ENCODE measurements at regions not wholly inside any gene's neighbourhood (a gene's known extent, or its start where the extent isn't known, plus 50 kb on each side); places are given as distances from the start of the nearest gene placed in this dataset.

DNA sequence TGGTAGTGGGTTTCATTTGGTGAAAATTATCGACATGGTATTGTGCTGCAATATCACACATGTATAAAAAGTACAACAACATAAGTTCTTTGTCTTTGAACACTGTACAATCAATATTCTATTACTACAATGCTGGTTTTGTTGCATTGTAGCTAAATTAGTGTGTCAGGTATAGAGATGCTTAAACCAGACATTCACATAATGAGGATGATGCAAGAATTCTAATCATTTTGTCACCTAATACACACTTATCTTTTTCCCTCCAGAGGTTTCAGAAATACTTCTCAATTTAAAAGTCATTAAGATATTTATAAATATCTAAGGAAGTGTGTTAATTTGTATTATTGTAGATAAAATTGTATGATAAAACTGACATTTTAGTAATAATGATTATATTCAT, 174.8 kb upstream of the MAN1A1 start (continued):
- TF ChIP-seq, protein P1, sequence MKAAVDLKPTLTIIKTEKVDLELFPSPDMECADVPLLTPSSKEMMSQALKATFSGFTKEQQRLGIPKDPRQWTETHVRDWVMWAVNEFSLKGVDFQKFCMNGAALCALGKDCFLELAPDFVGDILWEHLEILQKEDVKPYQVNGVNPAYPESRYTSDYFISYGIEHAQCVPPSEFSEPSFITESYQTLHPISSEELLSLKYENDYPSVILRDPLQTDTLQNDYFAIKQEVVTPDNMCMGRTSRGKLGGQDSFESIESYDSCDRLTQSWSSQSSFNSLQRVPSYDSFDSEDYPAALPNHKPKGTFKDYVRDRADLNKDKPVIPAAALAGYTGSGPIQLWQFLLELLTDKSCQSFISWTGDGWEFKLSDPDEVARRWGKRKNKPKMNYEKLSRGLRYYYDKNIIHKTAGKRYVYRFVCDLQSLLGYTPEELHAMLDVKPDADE (conservative IDR thresholded peaks at IDR 0.05; ENCODE audit: control insufficient read depth, low read depth, low read length): no peak
- TF ChIP-seq, protein P2, sequence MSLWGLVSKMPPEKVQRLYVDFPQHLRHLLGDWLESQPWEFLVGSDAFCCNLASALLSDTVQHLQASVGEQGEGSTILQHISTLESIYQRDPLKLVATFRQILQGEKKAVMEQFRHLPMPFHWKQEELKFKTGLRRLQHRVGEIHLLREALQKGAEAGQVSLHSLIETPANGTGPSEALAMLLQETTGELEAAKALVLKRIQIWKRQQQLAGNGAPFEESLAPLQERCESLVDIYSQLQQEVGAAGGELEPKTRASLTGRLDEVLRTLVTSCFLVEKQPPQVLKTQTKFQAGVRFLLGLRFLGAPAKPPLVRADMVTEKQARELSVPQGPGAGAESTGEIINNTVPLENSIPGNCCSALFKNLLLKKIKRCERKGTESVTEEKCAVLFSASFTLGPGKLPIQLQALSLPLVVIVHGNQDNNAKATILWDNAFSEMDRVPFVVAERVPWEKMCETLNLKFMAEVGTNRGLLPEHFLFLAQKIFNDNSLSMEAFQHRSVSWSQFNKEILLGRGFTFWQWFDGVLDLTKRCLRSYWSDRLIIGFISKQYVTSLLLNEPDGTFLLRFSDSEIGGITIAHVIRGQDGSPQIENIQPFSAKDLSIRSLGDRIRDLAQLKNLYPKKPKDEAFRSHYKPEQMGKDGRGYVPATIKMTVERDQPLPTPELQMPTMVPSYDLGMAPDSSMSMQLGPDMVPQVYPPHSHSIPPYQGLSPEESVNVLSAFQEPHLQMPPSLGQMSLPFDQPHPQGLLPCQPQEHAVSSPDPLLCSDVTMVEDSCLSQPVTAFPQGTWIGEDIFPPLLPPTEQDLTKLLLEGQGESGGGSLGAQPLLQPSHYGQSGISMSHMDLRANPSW (CRISPR knock-in tag; IDR thresholded peaks at IDR 0.05): no peak
- TF ChIP-seq CHD4 (IDR thresholded peaks at IDR 0.05; ENCODE audit: insufficient read depth, insufficient replicate concordance, low read depth, low read length, poor library complexity, severe bottlenecking) (no peak), ZSCAN32 (CRISPR knock-in tag; IDR thresholded peaks at IDR 0.05) (no peak), DDX20 (tag; IDR thresholded peaks at IDR 0.05; ENCODE audit: low read depth) (no peak), HDAC3 (IDR thresholded peaks at IDR 0.05; ENCODE audit: borderline replicate concordance, partially characterized antibody) (no peak), PYGO2 (tag; IDR thresholded peaks at IDR 0.05) (no peak), ATF7 (IDR thresholded peaks at IDR 0.05) (0 out of 2 replicates have a peak, but pooled peaks have one; percentile 20), KAT2B (IDR thresholded peaks at IDR 0.05; ENCODE audit: low read depth, low read length) (no peak), CEBPB (tag; IDR thresholded peaks at IDR 0.05) (peak; percentile 66; the same call in 1 of the 2 replicates), HMG20B (CRISPR knock-in tag; IDR thresholded peaks at IDR 0.05) (no peak), NFIX (CRISPR knock-in tag; IDR thresholded peaks at IDR 0.05; ENCODE audit: low read depth) (no peak), CEBPG (CRISPR knock-in tag; IDR thresholded peaks at IDR 0.05) (peak; percentile 36; the same call in 1 of the 2 replicates), CEBPG (tag; conservative IDR thresholded peaks at IDR 0.05 in 1 of 2, IDR thresholded peaks at IDR 0.05 in 1 of 2) (peak; percentile 69 to 85), FIP1L1 (IDR thresholded peaks at IDR 0.05; ENCODE audit: low read depth, low read length, poor library complexity, severe bottlenecking) (no peak)
